ENCODE measurements at regions not wholly inside any gene's neighbourhood (a gene's known extent, or its start where the extent isn't known, plus 50 kb on each side); places are given as distances from the start of the nearest gene placed in this dataset.

GRCh38 chr1:99122039-99122438 is 117.4 kb upstream of the PLPPR5 start:
- TF ChIP-seq CTCF (conservative IDR thresholded peaks at IDR 0.05) = no peak
- no peak for TF ChIP-seq EZH2 (IDR thresholded peaks at IDR 0.05; ENCODE audit: low read depth)
- Histone ChIP-seq H3K4me2 (no peak overlapping the region), H3F3A (ENCODE audit: insufficient read depth, low read depth) (no peaks in the 10 kb centered on the region), H3K27ac (no peak overlapping the region), H3K36me3 (ENCODE audit: low read depth) (no peaks in the 10 kb centered on the region), H3K79me2 (ENCODE audit: low read depth) (no peaks in the 10 kb centered on the region), H3K27me3 (ENCODE audit: insufficient read depth, low read depth) (no peaks in the 10 kb centered on the region), H3K9me3 (ENCODE audit: insufficient read depth, low read depth) (no peaks in the 10 kb centered on the region), H3K4me3 (no peak overlapping the region), H4K20me1 (ENCODE audit: insufficient read depth) (no peaks in the 10 kb centered on the region), H2AFZ (no peak overlapping the region), H3K4me1 (replicated peaks; ENCODE audit: insufficient read depth) (no peaks in the 10 kb centered on the region), H3K9me2 (ENCODE audit: insufficient read depth) (no peaks in the 10 kb centered on the region)
- CTCF ChIA-PET = no interaction called here
- BruUV-seq (replicated peaks) = no TSS peak
- intact Hi-C loops (cut with micrococcal nuclease; ENCODE audit: unreplicated experiment) = no loop called here
- DNase-seq = no peak
- POLR2A ChIA-PET (ENCODE audit: unreplicated experiment) = no interaction called here

GRCh38 chr1:99123936-99124335 is 119.3 kb upstream of the PLPPR5 start:
- no peak overlapping the region for H3K4me3 ChIP-seq
- DNase-seq = no peak
- BruUV-seq (replicated peaks) = no TSS peak
- POLR2A ChIA-PET (ENCODE audit: unreplicated experiment) = no interaction called here
- H4K20me1 ChIP-seq (ENCODE audit: insufficient read depth) = no peaks in the 10 kb centered on the region
- no peak overlapping the region for H2AFZ ChIP-seq
- TF ChIP-seq CTCF (conservative IDR thresholded peaks at IDR 0.05) (no peak), EZH2 (IDR thresholded peaks at IDR 0.05; ENCODE audit: low read depth) (no peak)
- CTCF ChIA-PET = no interaction called here
- no peaks in the 10 kb centered on the region for H3K36me3 ChIP-seq (ENCODE audit: low read depth)
- no peak overlapping the region for H3K4me2 ChIP-seq
- H3K27me3 ChIP-seq (ENCODE audit: insufficient read depth, low read depth) = no peaks in the 10 kb centered on the region
- no peak overlapping the region for H3K27ac ChIP-seq
- no peaks in the 10 kb centered on the region for H3K4me1 ChIP-seq (replicated peaks; ENCODE audit: insufficient read depth)
- H3K9me3 ChIP-seq (ENCODE audit: insufficient read depth, low read depth) = no peaks in the 10 kb centered on the region
- no peaks in the 10 kb centered on the region for H3F3A ChIP-seq (ENCODE audit: insufficient read depth, low read depth)
- intact Hi-C loops (cut with micrococcal nuclease; ENCODE audit: unreplicated experiment) = no loop called here
- no peaks in the 10 kb centered on the region for H3K9me2 ChIP-seq (ENCODE audit: insufficient read depth)
- no peaks in the 10 kb centered on the region for H3K79me2 ChIP-seq (ENCODE audit: low read depth)

GRCh38 chr1:99131546-99131945 is 126.9 kb upstream of the PLPPR5 start:
- Histone ChIP-seq H3K4me1 (replicated peaks; ENCODE audit: insufficient read depth) (no peaks in the 10 kb centered on the region), H4K20me1 (ENCODE audit: insufficient read depth) (no peaks in the 10 kb centered on the region), H3K27me3 (ENCODE audit: insufficient read depth, low read depth) (no peaks in the 10 kb centered on the region), H3K4me3 (no peak overlapping the region), H3K9me3 (ENCODE audit: insufficient read depth, low read depth) (no peaks in the 10 kb centered on the region; the same call in 1 of the 2 replicates), H3F3A (ENCODE audit: insufficient read depth, low read depth) (no peaks in the 10 kb centered on the region), H3K4me2 (no peak overlapping the region), H3K9me2 (ENCODE audit: insufficient read depth) (no peaks in the 10 kb centered on the region), H3K36me3 (ENCODE audit: low read depth) (no peaks in the 10 kb centered on the region), H2AFZ (no peak overlapping the region), H3K27ac (no peak overlapping the region), H3K79me2 (ENCODE audit: low read depth) (no peaks in the 10 kb centered on the region)
- no TSS peak for BruUV-seq (replicated peaks)
- no peak for TF ChIP-seq CTCF (conservative IDR thresholded peaks at IDR 0.05)
- no peak for TF ChIP-seq EZH2 (IDR thresholded peaks at IDR 0.05; ENCODE audit: low read depth)
- CTCF ChIA-PET = no interaction called here
- POLR2A ChIA-PET (ENCODE audit: unreplicated experiment) = no interaction called here
- no peak for DNase-seq
- intact Hi-C loops (cut with micrococcal nuclease; ENCODE audit: unreplicated experiment) = no loop called here

Data from PC-9 (cell line).